ENCODE measurements at regions not wholly inside any gene's neighbourhood (a gene's known extent, or its start where the extent isn't known, plus 50 kb on each side); places are given as distances from the start of the nearest gene placed in this dataset.
"Not testable (repeated sequence)": the region's sequence is repeated elsewhere in the genome, so short reads cannot be mapped to it uniquely, and the experiment has no call there.

- DNase-seq (ENCODE audit: low spot score), result peak; percentile 26
Observed at GRCh38 chr1:4213366-4213973, 313.4 kb upstream of the C1orf174 start.

GRCh38 chr1:4214826-4215225, 314.8 kb upstream of the C1orf174 start:
- peak; percentile 30 for DNase-seq (ENCODE audit: low spot score)

GRCh38 chr1:4215391-4215790, 315.3 kb upstream of the C1orf174 start:
- peak; percentile 67 for DNase-seq (ENCODE audit: low spot score)

GRCh38 chr1:4216231-4216630, 316.2 kb upstream of the C1orf174 start:
- DNase-seq (ENCODE audit: low spot score), result no peak

- peak; percentile 57 for DNase-seq (ENCODE audit: low spot score)
Observed at GRCh38 chr1:4218619-4219018, 318.5 kb upstream of the C1orf174 start.

- peak; percentile 33 for DNase-seq (ENCODE audit: low spot score)
Observed at GRCh38 chr1:4219111-4219510, 319.0 kb upstream of the C1orf174 start.

GRCh38 chr1:4219826-4220225, 319.8 kb upstream of the C1orf174 start:
- peak; percentile 47 for DNase-seq (ENCODE audit: low spot score)

GRCh38 chr1:4220362-4220761, 320.3 kb upstream of the C1orf174 start:
- peak; percentile 18 for DNase-seq (ENCODE audit: low spot score)

- peak; percentile 43 for DNase-seq (ENCODE audit: low spot score)
Observed at GRCh38 chr1:4221107-4221506, 321.0 kb upstream of the C1orf174 start.

GRCh38 chr1:4224684-4225467, 324.8 kb upstream of the C1orf174 start:
- DNase-seq (ENCODE audit: low spot score), result peak; percentile 43

- DNase-seq (ENCODE audit: low spot score), result peak; percentile 76
Observed at GRCh38 chr1:4227986-4228385, 327.9 kb upstream of the C1orf174 start.

- DNase-seq (ENCODE audit: low spot score), result no peak
Observed at GRCh38 chr1:4253935-4254334, 353.9 kb upstream of the C1orf174 start.

- no peak for DNase-seq (ENCODE audit: low spot score)
Observed at GRCh38 chr1:4256351-4256750, 356.3 kb upstream of the C1orf174 start.

GRCh38 chr1:4258146-4258777, 358.2 kb upstream of the C1orf174 start:
- not testable (repeated sequence) for DNase-seq (ENCODE audit: low spot score)

GRCh38 chr1:4261327-4261726, 361.3 kb upstream of the C1orf174 start:
- DNase-seq (ENCODE audit: low spot score), result no peak

- DNase-seq (ENCODE audit: low spot score), result no peak
Observed at GRCh38 chr1:4262665-4263064, 362.6 kb upstream of the C1orf174 start.

GRCh38 chr1:4263699-4264098, 363.6 kb upstream of the C1orf174 start:
- no peak for DNase-seq (ENCODE audit: low spot score)

GRCh38 chr1:4265836-4266235, 365.8 kb upstream of the C1orf174 start:
- no peak for DNase-seq (ENCODE audit: low spot score)

GRCh38 chr1:4267381-4268261, 367.5 kb upstream of the C1orf174 start:
- no peak for DNase-seq (ENCODE audit: low spot score)

GRCh38 chr1:4268262-4268888, 368.3 kb upstream of the C1orf174 start:
- DNase-seq (ENCODE audit: low spot score), result no peak

- DNase-seq (ENCODE audit: low spot score), result no peak
Observed at GRCh38 chr1:4268889-4269284, 368.8 kb upstream of the C1orf174 start.

Measured in mesenteric fat pad (tissue), 1 donor.